WERI-Rb-1 (cell line): ENCODE measurements at regions not wholly inside any gene's neighbourhood (a gene's known extent, or its start where the extent isn't known, plus 50 kb on each side); places are given as distances from the start of the nearest gene placed in this dataset.

Experiments used
- DNase-seq: peaks from one replicate; pipeline ENCODE4 v3.0.0-alpha.2; 2020
- H3K27ac ChIP-seq: fragments of 250-450 bp; sonication (Bioruptor Pico); 2 replicates; pipeline ENCODE4 v1.5.1; 2020; ENCODE audit warnings: mild to moderate bottlenecking, moderate library complexity
- H3K27me3 ChIP-seq: fragments of 250-450 bp; sonication (Bioruptor Pico); 2 replicates; pipeline ENCODE4 v1.5.1; 2021; ENCODE audit warnings: mild to moderate bottlenecking, low read depth, moderate library complexity; ENCODE audit not compliant: insufficient read depth, severe bottlenecking
- H3K36me3 ChIP-seq: fragments of 250-450 bp; sonication (Bioruptor Pico); 2 replicates; pipeline ENCODE4 v1.5.1; 2020; ENCODE audit warnings: mild to moderate bottlenecking, moderate library complexity
- H3K4me3 ChIP-seq: 2 replicates; pipeline ENCODE4 v1.5.1; 2011; ENCODE audit warnings: low read depth, mild to moderate bottlenecking, control low read depth, low read length
- H3K9me3 ChIP-seq: fragments of 250-450 bp; sonication (Bioruptor Pico); 2 replicates; pipeline ENCODE4 v1.5.1; 2021; ENCODE audit warnings: mild to moderate bottlenecking, moderate library complexity; ENCODE audit not compliant: severe bottlenecking
- CTCF ChIP-seq: IDR thresholded peaks from 2 replicates; pipeline ENCODE4 v1.5.1; 2011; ENCODE audit warnings: low read depth, mild to moderate bottlenecking, control low read depth, inconsistent platforms, low read length

GRCh38 chr13:50071379-50071778 is 56.1 kb downstream of the KCNRG start:
- Histone ChIP-seq H3K27ac (no peak overlapping the region), H3K9me3 (no peaks in the 10 kb centered on the region), H3K27me3 (no peaks in the 10 kb centered on the region), H3K36me3 (peaks cover 13% of the 10 kb centered on the region), H3K4me3 (no peak overlapping the region)
- no peak for TF ChIP-seq CTCF
- DNase-seq = no peak

DNA sequence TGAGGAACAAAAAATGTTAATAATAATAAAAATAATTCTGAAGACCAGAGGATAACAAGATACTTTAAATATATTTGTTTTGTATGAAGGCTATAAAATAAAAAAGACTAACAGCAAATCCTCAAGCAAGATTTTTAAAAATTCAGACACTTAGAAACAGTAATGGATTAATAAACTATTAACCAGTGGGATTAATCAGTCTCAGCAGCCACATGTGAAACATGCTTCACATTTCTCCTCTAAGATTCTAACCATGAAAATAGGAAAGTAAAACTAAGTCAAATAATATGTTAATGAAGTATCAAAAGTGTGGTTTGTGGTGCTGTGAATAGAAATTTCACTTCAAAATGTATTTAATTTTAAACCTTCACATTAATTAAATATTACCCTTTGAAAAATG is 57.4 kb downstream of the KCNRG start:
- no peaks in the 10 kb centered on the region for H3K9me3 ChIP-seq
- H3K27ac ChIP-seq = no peak overlapping the region
- TF ChIP-seq CTCF = no peak
- DNase-seq = no peak
- no peak overlapping the region for H3K4me3 ChIP-seq
- peaks cover 10% of the 10 kb centered on the region for H3K36me3 ChIP-seq
- H3K27me3 ChIP-seq = no peaks in the 10 kb centered on the region

- Histone ChIP-seq H3K4me3 (no peak overlapping the region), H3K36me3 (peaks cover 8% of the 10 kb centered on the region), H3K9me3 (no peaks in the 10 kb centered on the region), H3K27me3 (no peaks in the 10 kb centered on the region), H3K27ac (no peak overlapping the region)
- TF ChIP-seq CTCF = no peak
- no peak for DNase-seq
Observed at GRCh38 chr13:50073340-50073739, 58.1 kb downstream of the KCNRG start.

- peaks cover 8% of the 10 kb centered on the region for H3K36me3 ChIP-seq
- DNase-seq = no peak
- H3K9me3 ChIP-seq = no peaks in the 10 kb centered on the region
- TF ChIP-seq CTCF = no peak
- H3K27ac ChIP-seq = no peak overlapping the region
- no peaks in the 10 kb centered on the region for H3K27me3 ChIP-seq
- H3K4me3 ChIP-seq = no peak overlapping the region
Observed at GRCh38 chr13:50074843-50075242, 59.6 kb downstream of the KCNRG start.

DNA sequence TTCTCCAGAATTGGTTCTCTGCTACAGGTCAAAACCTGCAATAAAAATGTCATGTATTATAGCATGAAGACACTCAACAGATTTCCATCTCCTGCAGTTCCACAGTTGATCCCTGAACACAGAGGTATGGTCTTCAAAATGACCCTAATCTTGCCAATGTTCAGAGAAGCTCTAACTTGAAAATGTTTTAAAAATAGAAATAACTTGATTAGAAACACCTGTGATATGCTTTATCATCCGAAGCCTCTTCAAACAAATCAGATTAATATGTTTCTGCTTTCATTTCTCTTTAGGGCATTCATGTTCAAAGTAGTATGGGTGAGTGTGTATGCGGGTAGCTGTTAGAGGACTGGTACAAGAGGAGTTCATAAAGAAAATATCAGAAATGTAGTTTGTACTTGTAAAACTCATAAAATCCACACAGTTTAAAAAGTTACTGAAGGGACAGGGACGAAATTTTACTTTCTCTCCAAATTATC is 60.4 kb downstream of the KCNRG start:
- no peaks in the 10 kb centered on the region for H3K27me3 ChIP-seq
- H3K27ac ChIP-seq = no peak overlapping the region
- no peaks in the 10 kb centered on the region for H3K9me3 ChIP-seq
- no peak for DNase-seq
- no peak overlapping the region for H3K4me3 ChIP-seq
- TF ChIP-seq CTCF = no peak
- H3K36me3 ChIP-seq = peaks cover 14% of the 10 kb centered on the region

GRCh38 chr13:50077431-50077830 is 62.2 kb downstream of the KCNRG start:
- no peak for DNase-seq
- Histone ChIP-seq H3K27ac (peak overlapping the region; percentile 25; the same call in 1 of the 2 replicates), H3K9me3 (no peaks in the 10 kb centered on the region), H3K36me3 (peaks cover 12% of the 10 kb centered on the region), H3K4me3 (no peak overlapping the region), H3K27me3 (no peaks in the 10 kb centered on the region)
- TF ChIP-seq CTCF = no peak
